GM23338 (cell line): ENCODE measurements at regions not wholly inside any gene's neighbourhood (a gene's known extent, or its start where the extent isn't known, plus 50 kb on each side); places are given as distances from the start of the nearest gene placed in this dataset.

ENCODE experiments used
- ATAC-seq: fragments of 200-7000 bp; cut with Tn5 transposase; 3 replicates; pipeline ENCODE4 v1.9.1; 2020
- DNase-seq: peaks from one replicate; pipeline ENCODE4 v3.0.0-alpha.2; 2015; ENCODE audit warnings: low spot score
- H2AFZ ChIP-seq: fragments of 200-600 bp; sonication (generic); 2 replicates; pipeline ENCODE4 v1.8.0; 2016; ENCODE audit warnings: antibody characterized with exemption, mild to moderate bottlenecking, moderate library complexity
- H3F3A ChIP-seq: fragments of 200-600 bp; sonication (generic); replicated peaks from 2 replicates; pipeline ENCODE4 v1.8.0; 2017; ENCODE audit warnings: antibody characterized with exemption, mixed run types, low read depth
- H3K27ac ChIP-seq: fragments of 200-600 bp; sonication (generic); 2 replicates; pipeline ENCODE4 v1.6.1; 2016; ENCODE audit warnings: low read depth
- H3K27me3 ChIP-seq: fragments of 200-600 bp; sonication (generic); 2 replicates; pipeline ENCODE4 v1.8.0; 2016; ENCODE audit warnings: mild to moderate bottlenecking, mixed run types, moderate library complexity; ENCODE audit not compliant: insufficient read depth
- H3K36me3 ChIP-seq: fragments of 200-600 bp; sonication (generic); 2 replicates; pipeline ENCODE4 v1.8.0; 2016; ENCODE audit warnings: mild to moderate bottlenecking; ENCODE audit not compliant: insufficient read depth
- H3K4me1 ChIP-seq: fragments of 200-600 bp; sonication (generic); 2 replicates; pipeline ENCODE4 v1.8.0; 2016; ENCODE audit warnings: mild to moderate bottlenecking, moderate library complexity; ENCODE audit not compliant: insufficient read depth
- H3K4me2 ChIP-seq: fragments of 200-600 bp; sonication (generic); 2 replicates; pipeline ENCODE4 v1.7.1; 2017; ENCODE audit warnings: mixed run types
- H3K4me3 ChIP-seq: fragments of 200-600 bp; sonication (generic); 2 replicates; pipeline ENCODE4 v1.6.1; 2016; ENCODE audit warnings: mixed run types
- H3K79me2 ChIP-seq: fragments of 200-600 bp; sonication (generic); replicated peaks from 2 replicates; pipeline ENCODE4 v1.8.0; 2017; ENCODE audit warnings: mild to moderate bottlenecking; ENCODE audit not compliant: insufficient read depth
- H3K9me2 ChIP-seq: fragments of 200-600 bp; sonication (generic); 2 replicates; pipeline ENCODE4 v1.8.0; 2017; ENCODE audit not compliant: insufficient read depth
- H4K20me1 ChIP-seq: fragments of 200-600 bp; sonication (generic); replicated peaks from 2 replicates; pipeline ENCODE4 v1.8.0; 2017; ENCODE audit warnings: mild to moderate bottlenecking; ENCODE audit not compliant: insufficient read depth
- H3K27ac Mint-ChIP-seq: 2 replicates; pipeline ENCODE4 v1.8.0; 2020; ENCODE audit warnings: inconsistent platforms, mild to moderate bottlenecking, moderate library complexity, mixed read lengths
- H3K27me3 Mint-ChIP-seq: 3 replicates; pipeline ENCODE4 v1.8.0; 2022; ENCODE audit warnings: low read depth, mild to moderate bottlenecking, moderate library complexity, mixed read lengths, inconsistent platforms; ENCODE audit not compliant: insufficient read depth, poor library complexity
- H3K36me3 Mint-ChIP-seq: 3 replicates; pipeline ENCODE4 v1.8.0; 2021; ENCODE audit warnings: low read depth, mild to moderate bottlenecking, inconsistent platforms, moderate library complexity, mixed read lengths
- H3K4me1 Mint-ChIP-seq: 3 replicates; pipeline ENCODE4 v1.8.0; 2020; ENCODE audit warnings: mild to moderate bottlenecking, inconsistent platforms, mixed read lengths
- H3K4me3 Mint-ChIP-seq: 3 replicates; pipeline ENCODE4 v1.8.0; 2021; ENCODE audit warnings: moderate library complexity, mild to moderate bottlenecking, inconsistent platforms, mixed read lengths
- H3K9me3 Mint-ChIP-seq: 3 replicates; pipeline ENCODE4 v1.8.0; 2020; ENCODE audit warnings: moderate library complexity, mild to moderate bottlenecking, inconsistent platforms, mixed read lengths
- CREB1 ChIP-seq: fragments of 250-450 bp; sonication (Bioruptor Pico); IDR thresholded peaks from 2 replicates; pipeline ENCODE4 v1.5.0; 2020; ENCODE audit warnings: low read depth, mild to moderate bottlenecking, moderate library complexity
- EZH2 ChIP-seq: fragments of 200-600 bp; sonication (generic); IDR thresholded peaks from one replicate; pipeline ENCODE4 v1.8.0; 2017; ENCODE audit warnings: antibody characterized with exemption, mild to moderate bottlenecking, low read depth; ENCODE audit not compliant: unreplicated experiment
- NANOG ChIP-seq: IDR thresholded peaks from 2 replicates; pipeline ENCODE4 v1.6.1; 2016; ENCODE audit warnings: antibody characterized with exemption, borderline replicate concordance
- POLR2AphosphoS5 ChIP-seq: IDR thresholded peaks from 2 replicates; pipeline ENCODE4 v1.6.1; 2016; ENCODE audit warnings: antibody characterized with exemption, low read depth
- STAT1 ChIP-seq: IDR thresholded peaks from one replicate; pipeline ENCODE4 v1.6.1; 2016; ENCODE audit warnings: antibody characterized with exemption; ENCODE audit not compliant: unreplicated experiment
- ZNF114 ChIP-seq: fragments of 250-450 bp; sonication (Bioruptor Pico); IDR thresholded peaks from 2 replicates; pipeline ENCODE4 v1.5.0; 2020; ENCODE audit warnings: mild to moderate bottlenecking, moderate library complexity
- ZNF331 ChIP-seq: fragments of 250-450 bp; sonication (Bioruptor Pico); IDR thresholded peaks from 2 replicates; pipeline ENCODE4 v1.5.0; 2020; ENCODE audit warnings: low read depth, mild to moderate bottlenecking, moderate library complexity
- TF ChIP-seq, protein P1 (sequence below): IDR thresholded peaks from one replicate; pipeline ENCODE4 v1.6.1; 2018; ENCODE audit warnings: antibody characterized with exemption; ENCODE audit not compliant: unreplicated experiment

DNA sequence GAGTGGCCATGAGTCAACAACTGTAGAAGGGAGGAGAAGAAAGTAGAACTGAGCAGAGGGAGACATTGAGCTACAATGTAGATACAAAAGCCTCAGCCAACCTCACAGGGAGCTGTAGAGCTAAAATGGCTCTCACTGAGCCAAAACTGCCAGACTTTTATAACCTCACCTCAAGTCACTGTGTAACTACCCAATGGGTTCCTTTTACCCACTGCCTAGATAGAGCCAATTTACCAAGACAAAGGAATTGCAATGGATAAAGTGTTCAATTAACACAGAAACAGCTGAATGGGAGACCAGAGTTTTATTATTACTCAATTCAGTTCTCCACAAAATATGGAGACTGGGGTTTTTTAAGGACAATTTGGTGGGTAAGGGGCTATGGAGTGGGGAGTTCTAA is 938.9 kb upstream of the GRIA3 start:
- H3K27ac ChIP-seq, result no peak overlapping the region
- no peaks in the 10 kb centered on the region for H3K9me2 ChIP-seq
- Mint-ChIP-seq H3K27ac (no peak overlapping the region; the same call in 1 of the 2 replicates), H3K27me3 (peaks cover 15% of the 10 kb centered on the region), H3K9me3 (no peaks in the 10 kb centered on the region; the same call in 2 of the 3 replicates), H3K4me1 (peaks cover 25% of the 10 kb centered on the region; the same call in 2 of the 3 replicates), H3K4me3 (no peak overlapping the region; the same call in 2 of the 3 replicates), H3K36me3 (peaks cover 19% of the 10 kb centered on the region)
- peak; percentile 28 for ATAC-seq
- no peaks in the 10 kb centered on the region for H3K79me2 ChIP-seq
- TF ChIP-seq ZNF114 (CRISPR knock-in tag) (no peak), ZNF331 (CRISPR knock-in tag) (no peak), POLR2AphosphoS5 (peak; percentile 53; the same call in 1 of the 2 replicates), CREB1 (no peak)
- TF ChIP-seq, protein P1, sequence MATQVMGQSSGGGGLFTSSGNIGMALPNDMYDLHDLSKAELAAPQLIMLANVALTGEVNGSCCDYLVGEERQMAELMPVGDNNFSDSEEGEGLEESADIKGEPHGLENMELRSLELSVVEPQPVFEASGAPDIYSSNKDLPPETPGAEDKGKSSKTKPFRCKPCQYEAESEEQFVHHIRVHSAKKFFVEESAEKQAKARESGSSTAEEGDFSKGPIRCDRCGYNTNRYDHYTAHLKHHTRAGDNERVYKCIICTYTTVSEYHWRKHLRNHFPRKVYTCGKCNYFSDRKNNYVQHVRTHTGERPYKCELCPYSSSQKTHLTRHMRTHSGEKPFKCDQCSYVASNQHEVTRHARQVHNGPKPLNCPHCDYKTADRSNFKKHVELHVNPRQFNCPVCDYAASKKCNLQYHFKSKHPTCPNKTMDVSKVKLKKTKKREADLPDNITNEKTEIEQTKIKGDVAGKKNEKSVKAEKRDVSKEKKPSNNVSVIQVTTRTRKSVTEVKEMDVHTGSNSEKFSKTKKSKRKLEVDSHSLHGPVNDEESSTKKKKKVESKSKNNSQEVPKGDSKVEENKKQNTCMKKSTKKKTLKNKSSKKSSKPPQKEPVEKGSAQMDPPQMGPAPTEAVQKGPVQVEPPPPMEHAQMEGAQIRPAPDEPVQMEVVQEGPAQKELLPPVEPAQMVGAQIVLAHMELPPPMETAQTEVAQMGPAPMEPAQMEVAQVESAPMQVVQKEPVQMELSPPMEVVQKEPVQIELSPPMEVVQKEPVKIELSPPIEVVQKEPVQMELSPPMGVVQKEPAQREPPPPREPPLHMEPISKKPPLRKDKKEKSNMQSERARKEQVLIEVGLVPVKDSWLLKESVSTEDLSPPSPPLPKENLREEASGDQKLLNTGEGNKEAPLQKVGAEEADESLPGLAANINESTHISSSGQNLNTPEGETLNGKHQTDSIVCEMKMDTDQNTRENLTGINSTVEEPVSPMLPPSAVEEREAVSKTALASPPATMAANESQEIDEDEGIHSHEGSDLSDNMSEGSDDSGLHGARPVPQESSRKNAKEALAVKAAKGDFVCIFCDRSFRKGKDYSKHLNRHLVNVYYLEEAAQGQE, result no peak
- H4K20me1 ChIP-seq, result 0 out of 2 replicates have a peak, but pooled peaks cover 3% of the 10 kb centered on the region
- peak; percentile 36 for DNase-seq
- peaks cover 10% of the 10 kb centered on the region for H3K36me3 ChIP-seq
- no peaks in the 10 kb centered on the region; the same call in none of the 2 replicates for H3K4me1 ChIP-seq
- 0 out of 2 replicates have a peak, but pooled peaks cover 4% of the 10 kb centered on the region for H3F3A ChIP-seq
- no peak overlapping the region for H2AFZ ChIP-seq
- H3K4me2 ChIP-seq, result no peak overlapping the region
- no peaks in the 10 kb centered on the region for H3K27me3 ChIP-seq
- no peak overlapping the region for H3K4me3 ChIP-seq

DNA sequence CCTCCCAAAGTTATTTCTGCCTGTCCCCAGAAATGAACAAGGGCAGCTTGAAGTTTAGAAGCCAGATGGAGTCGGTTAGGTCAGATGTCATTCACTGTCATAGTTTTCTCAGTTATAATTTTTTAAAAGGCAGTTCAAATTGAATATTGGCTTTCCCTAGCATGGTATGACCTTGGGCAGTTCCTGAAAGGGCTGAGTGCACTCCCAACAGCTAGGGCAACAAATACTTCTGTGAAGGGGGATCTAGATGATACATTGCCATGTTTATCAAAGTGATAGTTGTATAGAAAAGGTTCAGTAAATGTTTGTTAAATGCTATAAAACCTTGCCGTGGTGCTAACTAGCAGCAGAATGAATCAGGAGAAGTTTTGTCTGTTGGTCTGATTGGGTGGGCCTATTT is 938.1 kb upstream of the GRIA3 start:
- Mint-ChIP-seq H3K4me1 (peaks cover 18% of the 10 kb centered on the region; the same call in 2 of the 3 replicates), H3K4me3 (no peak overlapping the region), H3K27ac (no peak overlapping the region), H3K27me3 (peaks cover 15% of the 10 kb centered on the region), H3K9me3 (no peaks in the 10 kb centered on the region; the same call in 2 of the 3 replicates), H3K36me3 (peaks cover 11% of the 10 kb centered on the region; the same call in 2 of the 3 replicates)
- peaks cover 6% of the 10 kb centered on the region; the same call in 1 of the 2 replicates for H3K36me3 ChIP-seq
- ATAC-seq (peak; percentile 1; the same call in 1 of the 3 replicates), DNase-seq (no peak)
- 0 out of 2 replicates have a peak, but pooled peaks cover 4% of the 10 kb centered on the region for H3F3A ChIP-seq
- no peaks in the 10 kb centered on the region for H3K27me3 ChIP-seq
- no peaks in the 10 kb centered on the region for H3K9me2 ChIP-seq
- no peaks in the 10 kb centered on the region for H3K79me2 ChIP-seq
- H4K20me1 ChIP-seq, result 0 out of 2 replicates have a peak, but pooled peaks cover under 1% of the 10 kb centered on the region
- TF ChIP-seq POLR2AphosphoS5, result peak; percentile 15; the same call in 1 of the 2 replicates
- no peak for TF ChIP-seq STAT1
- TF ChIP-seq ZNF114 (CRISPR knock-in tag), result no peak
- no peak for TF ChIP-seq EZH2
- no peak for TF ChIP-seq NANOG
- H3K4me1 ChIP-seq, result no peaks in the 10 kb centered on the region; the same call in none of the 2 replicates
- H3K4me3 ChIP-seq, result no peak overlapping the region
- no peak overlapping the region for H3K27ac ChIP-seq
- no peak overlapping the region for H2AFZ ChIP-seq
- no peak overlapping the region for H3K4me2 ChIP-seq
